Muscle of leg (tissue), 3 donors: ENCODE measurements at regions not wholly inside any gene's neighbourhood (a gene's known extent, or its start where the extent isn't known, plus 50 kb on each side); places are given as distances from the start of the nearest gene placed in this dataset.

Experiments
- DNase-seq: peaks from one replicate; pipeline ENCODE4 v3.0.0; 2013
- H3K27ac ChIP-seq: one replicate; pipeline ENCODE4 v1.5.1; 2013; ENCODE audit warnings: mild to moderate bottlenecking, low read length, control low read depth
- H3K27me3 ChIP-seq: one replicate; pipeline ENCODE4 v1.6.1; 2013; ENCODE audit warnings: low read length; ENCODE audit not compliant: control insufficient read depth, insufficient read depth
- H3K36me3 ChIP-seq: one replicate; pipeline ENCODE4 v1.6.1; 2013; ENCODE audit warnings: low read length; ENCODE audit not compliant: control insufficient read depth, insufficient read depth
- H3K4me1 ChIP-seq: one replicate; pipeline ENCODE4 v1.6.1; 2013; ENCODE audit warnings: low read length; ENCODE audit not compliant: control insufficient read depth, insufficient read depth
- H3K4me3 ChIP-seq: one replicate; pipeline ENCODE4 v1.5.1; 2013; ENCODE audit warnings: low read length, control low read depth
- H3K9me3 ChIP-seq: replicated peaks from 2 replicates; pipeline ENCODE4 v1.6.1; 2013; ENCODE audit warnings: low read depth, low read length; ENCODE audit not compliant: control insufficient read depth
- WGBS: methylation state at CpG from one replicate; pipeline ENCODE4 v1.1.5; 2013; ENCODE audit warnings: missing lambda C conversion rate; ENCODE audit not compliant: insufficient coverage; 5-methylcytosine and 5-hydroxymethylcytosine counted together

- Histone ChIP-seq H3K27me3 (no peaks in the 10 kb centered on the region), H3K9me3 (no peaks in the 10 kb centered on the region), H3K27ac (no peak overlapping the region), H3K4me3 (no peak overlapping the region), H3K4me1 (no peaks in the 10 kb centered on the region), H3K36me3 (no peaks in the 10 kb centered on the region)
- no peak for DNase-seq
- WGBS: 80% methylated on average over 1 of the region's 2 CpGs
Observed at GRCh38 chr9:71592400-71592799, 175.9 kb downstream of the CEMIP2 start.

- H3K36me3 ChIP-seq: no peaks in the 10 kb centered on the region
- H3K27me3 ChIP-seq: no peaks in the 10 kb centered on the region
- no CpG with 5 or more reads among the region's 3 CpGs for WGBS
- H3K4me1 ChIP-seq: no peaks in the 10 kb centered on the region
- no peak overlapping the region for H3K27ac ChIP-seq
- H3K4me3 ChIP-seq: no peak overlapping the region
- DNase-seq: no peak
- no peaks in the 10 kb centered on the region for H3K9me3 ChIP-seq
Observed at GRCh38 chr9:71590362-71590761, 178.0 kb downstream of the CEMIP2 start.

- Histone ChIP-seq H3K9me3 (no peaks in the 10 kb centered on the region), H3K36me3 (no peaks in the 10 kb centered on the region), H3K27me3 (no peaks in the 10 kb centered on the region), H3K4me3 (no peak overlapping the region), H3K27ac (no peak overlapping the region), H3K4me1 (no peaks in the 10 kb centered on the region)
- WGBS: 91% methylated on average over 3 of the region's 6 CpGs
- DNase-seq: no peak
Observed at GRCh38 chr9:71589612-71590011, 178.7 kb downstream of the CEMIP2 start.

GRCh38 chr9:71587576-71588362, 180.5 kb downstream of the CEMIP2 start:
- Histone ChIP-seq H3K27ac (no peak overlapping the region), H3K4me1 (no peaks in the 10 kb centered on the region), H3K4me3 (no peak overlapping the region), H3K27me3 (no peaks in the 10 kb centered on the region), H3K9me3 (no peaks in the 10 kb centered on the region), H3K36me3 (no peaks in the 10 kb centered on the region)
- 94% methylated on average over 2 of the region's 5 CpGs for WGBS
- DNase-seq: no peak

GRCh38 chr9:71583792-71584191, 184.5 kb downstream of the CEMIP2 start:
- no peaks in the 10 kb centered on the region for H3K9me3 ChIP-seq
- H3K4me1 ChIP-seq: no peaks in the 10 kb centered on the region
- H3K36me3 ChIP-seq: no peaks in the 10 kb centered on the region
- no peak for DNase-seq
- H3K27me3 ChIP-seq: no peaks in the 10 kb centered on the region
- WGBS: no CpG with 5 or more reads among the region's 1 CpG
- H3K4me3 ChIP-seq: no peak overlapping the region
- H3K27ac ChIP-seq: no peak overlapping the region

GRCh38 chr9:71582347-71582746, 186.0 kb downstream of the CEMIP2 start:
- Histone ChIP-seq H3K4me1 (no peaks in the 10 kb centered on the region), H3K4me3 (no peak overlapping the region), H3K9me3 (no peaks in the 10 kb centered on the region), H3K27ac (no peak overlapping the region), H3K36me3 (no peaks in the 10 kb centered on the region), H3K27me3 (no peaks in the 10 kb centered on the region)
- DNase-seq: no peak
- WGBS: 79% methylated on average over 2 of the region's 2 CpGs

GRCh38 chr9:71581101-71581500, 187.2 kb downstream of the CEMIP2 start:
- no peaks in the 10 kb centered on the region for H3K27me3 ChIP-seq
- H3K4me1 ChIP-seq: no peaks in the 10 kb centered on the region
- 100% methylated on average over 1 of the region's 2 CpGs for WGBS
- no peak overlapping the region for H3K27ac ChIP-seq
- H3K4me3 ChIP-seq: no peak overlapping the region
- no peaks in the 10 kb centered on the region for H3K36me3 ChIP-seq
- no peaks in the 10 kb centered on the region for H3K9me3 ChIP-seq
- DNase-seq: no peak

- DNase-seq: no peak
- H3K9me3 ChIP-seq: no peaks in the 10 kb centered on the region
- no peaks in the 10 kb centered on the region for H3K4me1 ChIP-seq
- no peak overlapping the region for H3K4me3 ChIP-seq
- no peaks in the 10 kb centered on the region for H3K36me3 ChIP-seq
- WGBS: no CpG with 5 or more reads among the region's 4 CpGs
- no peak overlapping the region for H3K27ac ChIP-seq
- no peaks in the 10 kb centered on the region for H3K27me3 ChIP-seq
Observed at GRCh38 chr9:71571186-71571585, 197.1 kb downstream of the CEMIP2 start.

- H3K27ac ChIP-seq: no peak overlapping the region
- H3K4me1 ChIP-seq: no peaks in the 10 kb centered on the region
- no peak overlapping the region for H3K4me3 ChIP-seq
- H3K9me3 ChIP-seq: no peaks in the 10 kb centered on the region
- H3K36me3 ChIP-seq: no peaks in the 10 kb centered on the region
- no peaks in the 10 kb centered on the region for H3K27me3 ChIP-seq
- no peak for DNase-seq
Observed at GRCh38 chr9:71567890-71568289, 200.4 kb downstream of the CEMIP2 start.

GRCh38 chr9:71562140-71562539, 206.2 kb downstream of the CEMIP2 start:
- WGBS: no CpG with 5 or more reads among the region's 4 CpGs
- Histone ChIP-seq H3K27me3 (no peaks in the 10 kb centered on the region), H3K9me3 (no peaks in the 10 kb centered on the region), H3K4me1 (no peaks in the 10 kb centered on the region), H3K27ac (no peak overlapping the region), H3K36me3 (no peaks in the 10 kb centered on the region), H3K4me3 (no peak overlapping the region)
- no peak for DNase-seq

GRCh38 chr9:71557310-71557709, 211.0 kb downstream of the CEMIP2 start:
- Histone ChIP-seq H3K27ac (no peak overlapping the region), H3K4me1 (no peaks in the 10 kb centered on the region), H3K9me3 (no peaks in the 10 kb centered on the region), H3K4me3 (no peak overlapping the region), H3K27me3 (no peaks in the 10 kb centered on the region), H3K36me3 (no peaks in the 10 kb centered on the region)
- DNase-seq: no peak
- no CpG with 5 or more reads among the region's 2 CpGs for WGBS
